ENCODE measurements at regions not wholly inside any gene's neighbourhood (a gene's known extent, or its start where the extent isn't known, plus 50 kb on each side); places are given as distances from the start of the nearest gene placed in this dataset.
A peak's percentile ranks its signal among the peaks of the same experiment; 100 is the strongest.

GRCh38 chr5:105807290-105807689 lies 1863.4 kb downstream of the EFNA5 start (continued):
- no peak for TF ChIP-seq REST (IDR thresholded peaks at IDR 0.05; ENCODE audit: low read depth, low read length)
- TF ChIP-seq MEF2A (IDR thresholded peaks at IDR 0.05; ENCODE audit: borderline replicate concordance, low read depth): peak; percentile 88
- TF ChIP-seq PBX3 (IDR thresholded peaks at IDR 0.05): peak; percentile 85
- no peak for TF ChIP-seq CHD2 (IDR thresholded peaks at IDR 0.05; ENCODE audit: low read length, partially characterized antibody)
- TF ChIP-seq FOSL2 (IDR thresholded peaks at IDR 0.05; ENCODE audit: borderline replicate concordance, low read depth): no peak
- TF ChIP-seq EZH2phosphoT487 (IDR thresholded peaks at IDR 0.05; ENCODE audit: borderline replicate concordance, low read depth): no peak
- no peak for TF ChIP-seq MXI1 (IDR thresholded peaks at IDR 0.05; ENCODE audit: low read depth, low read length)
- no peak for TF ChIP-seq IRF3 (IDR thresholded peaks at IDR 0.05; ENCODE audit: low read depth, low read length)
- TF ChIP-seq RAD21 (IDR thresholded peaks at IDR 0.05; ENCODE audit: low read length): no peak
- no peak for TF ChIP-seq NRF1 (IDR thresholded peaks at IDR 0.05; ENCODE audit: low read depth, low read length)
- TF ChIP-seq YY1 (IDR thresholded peaks at IDR 0.05; ENCODE audit: low read depth): no peak
- peak; percentile 79; the same call in 1 of the 2 replicates for TF ChIP-seq TEAD4 (IDR thresholded peaks at IDR 0.05; ENCODE audit: borderline replicate concordance, insufficient read depth)
- no peak for TF ChIP-seq TAF1 (IDR thresholded peaks at IDR 0.05; ENCODE audit: borderline replicate concordance, low read depth, low read length)
- TF ChIP-seq USF1 (IDR thresholded peaks at IDR 0.05; ENCODE audit: borderline replicate concordance, low read depth): no peak
- no peak for TF ChIP-seq CTCF (IDR thresholded peaks at IDR 0.05)
- no peak for TF ChIP-seq SMC3 (IDR thresholded peaks at IDR 0.05; ENCODE audit: low read depth, low read length)
- no peak for TF ChIP-seq GABPA (IDR thresholded peaks at IDR 0.05; ENCODE audit: low read depth)
- TF ChIP-seq ELF1 (IDR thresholded peaks at IDR 0.05): no peak
- TF ChIP-seq RXRA (IDR thresholded peaks at IDR 0.05; ENCODE audit: borderline replicate concordance, low read depth): no peak
- TF ChIP-seq ZBTB33 (IDR thresholded peaks at IDR 0.05; ENCODE audit: borderline replicate concordance, low read depth): no peak
- no peak for TF ChIP-seq RCOR1 (IDR thresholded peaks at IDR 0.05; ENCODE audit: low read length)
- peak; percentile 50; the same call in 1 of the 2 replicates for TF ChIP-seq NFIC (IDR thresholded peaks at IDR 0.05; ENCODE audit: borderline replicate concordance)
